Keratinocyte (primary cell): ENCODE measurements at regions not wholly inside any gene's neighbourhood (a gene's known extent, or its start where the extent isn't known, plus 50 kb on each side); places are given as distances from the start of the nearest gene placed in this dataset.

Experiments used
- CTCF ChIP-seq, 3 experiments: IDR thresholded peaks in 1 of 3; conservative IDR thresholded peaks in 1 of 3; optimal IDR thresholded peaks in 1 of 3; 2 replicates in 2 of 3; 3 replicates in 1 of 3; pipeline versions ENCODE3 to v1.5.1; 2011; ENCODE audit warnings: low read length in 3 of 3, mild to moderate bottlenecking in 3 of 3, moderate library complexity in 2 of 3, control low read depth in 1 of 3, inconsistent platforms in 1 of 3; ENCODE audit not compliant: insufficient read depth in 2 of 3; ENCODE audit errors: extremely low read depth in 1 of 3
- EZH2 ChIP-seq: IDR thresholded peaks from one replicate; pipeline ENCODE4 v1.6.1; 2012; ENCODE audit warnings: inconsistent platforms, mild to moderate bottlenecking, low read length, moderate library complexity

- no peak for TF ChIP-seq CTCF (optimal IDR thresholded peaks at IDR 0.05 in 1 of 3, IDR thresholded peaks at IDR 0.05 in 1 of 3, conservative IDR thresholded peaks at IDR 0.05 in 1 of 3; ENCODE audit: extremely low read depth in 1 of 3, insufficient read depth in 2 of 3, low read length in 3 of 3)
- TF ChIP-seq EZH2 = no peak
Observed at GRCh38 chr7:22663357-22663718, 63.7 kb upstream of the IL6 start.
